Endothelial cell (in vitro differentiated cells): ENCODE measurements at regions not wholly inside any gene's neighbourhood (a gene's known extent, or its start where the extent isn't known, plus 50 kb on each side); places are given as distances from the start of the nearest gene placed in this dataset.

Experiments used
- DNase-seq: peaks from one replicate; pipeline ENCODE4 v3.0.0; 2021; ENCODE audit warnings: low spot score
- H3K27ac Mint-ChIP-seq: one replicate; pipeline ENCODE4 v1.8.0; 2021; ENCODE audit warnings: mixed read lengths, inconsistent platforms; ENCODE audit not compliant: unreplicated experiment
- H3K27me3 Mint-ChIP-seq: one replicate; pipeline ENCODE4 v1.8.0; 2021; ENCODE audit warnings: mild to moderate bottlenecking, moderate library complexity, mixed read lengths, inconsistent platforms; ENCODE audit not compliant: unreplicated experiment
- H3K36me3 Mint-ChIP-seq: one replicate; pipeline ENCODE4 v1.8.0; 2021; ENCODE audit warnings: mild to moderate bottlenecking, low read depth, mixed read lengths, inconsistent platforms; ENCODE audit not compliant: unreplicated experiment
- H3K4me1 Mint-ChIP-seq: one replicate; pipeline ENCODE4 v1.8.0; 2021; ENCODE audit warnings: mild to moderate bottlenecking, mixed read lengths, inconsistent platforms; ENCODE audit not compliant: unreplicated experiment
- H3K4me3 Mint-ChIP-seq: one replicate; pipeline ENCODE4 v1.8.0; 2021; ENCODE audit warnings: mild to moderate bottlenecking, mixed read lengths, inconsistent platforms; ENCODE audit not compliant: unreplicated experiment
- H3K9me3 Mint-ChIP-seq: one replicate; pipeline ENCODE4 v1.8.0; 2021; ENCODE audit warnings: mixed read lengths, inconsistent platforms; ENCODE audit not compliant: unreplicated experiment
- CTCF ChIP-seq: fragments of 200-600 bp; sonication (generic); IDR thresholded peaks from one replicate; pipeline ENCODE4 v1.5.0; 2021; ENCODE audit warnings: antibody characterized with exemption; ENCODE audit not compliant: unreplicated experiment

- Mint-ChIP-seq H3K4me1 (peaks cover 17% of the 10 kb centered on the region), H3K4me3 (no peak overlapping the region), H3K9me3 (no peaks in the 10 kb centered on the region), H3K36me3 (no peaks in the 10 kb centered on the region), H3K27me3 (no peaks in the 10 kb centered on the region), H3K27ac (peak overlapping the region; percentile 42)
- TF ChIP-seq CTCF: no peak
- DNase-seq: no peak
Measured at GRCh38 chr6:93165850-93166430, 253.4 kb downstream of the EPHA7 start.

- no peak overlapping the region for H3K4me3 Mint-ChIP-seq
- no peaks in the 10 kb centered on the region for H3K27me3 Mint-ChIP-seq
- TF ChIP-seq CTCF: no peak
Measured at GRCh38 chr6:93164781-93165180, 254.6 kb downstream of the EPHA7 start.

GRCh38 chr6:93163146-93163545 is 256.2 kb downstream of the EPHA7 start:
- Mint-ChIP-seq H3K27me3 (no peaks in the 10 kb centered on the region), H3K27ac (no peak overlapping the region), H3K4me3 (no peak overlapping the region), H3K9me3 (no peaks in the 10 kb centered on the region), H3K36me3 (no peaks in the 10 kb centered on the region), H3K4me1 (peaks cover 17% of the 10 kb centered on the region)
- no peak for DNase-seq
- no peak for TF ChIP-seq CTCF

More at GRCh38 chr6:93164781-93165180, 254.6 kb downstream of the EPHA7 start:
- Mint-ChIP-seq H3K4me1 (peaks cover 17% of the 10 kb centered on the region), H3K27ac (no peak overlapping the region), H3K9me3 (no peaks in the 10 kb centered on the region), H3K36me3 (no peaks in the 10 kb centered on the region)
- DNase-seq: no peak

- Mint-ChIP-seq H3K27me3 (no peaks in the 10 kb centered on the region), H3K27ac (no peak overlapping the region), H3K9me3 (no peaks in the 10 kb centered on the region), H3K4me3 (no peak overlapping the region), H3K4me1 (peaks cover 3% of the 10 kb centered on the region), H3K36me3 (no peaks in the 10 kb centered on the region)
- DNase-seq: no peak
- TF ChIP-seq CTCF: no peak
Measured at GRCh38 chr6:93139408-93140081, 279.8 kb downstream of the EPHA7 start.

GRCh38 chr6:93136111-93136510 is 283.2 kb downstream of the EPHA7 start:
- Mint-ChIP-seq H3K27ac (no peak overlapping the region), H3K27me3 (no peaks in the 10 kb centered on the region), H3K36me3 (no peaks in the 10 kb centered on the region), H3K4me1 (peaks cover 3% of the 10 kb centered on the region), H3K9me3 (no peaks in the 10 kb centered on the region), H3K4me3 (no peak overlapping the region)
- DNase-seq: no peak
- no peak for TF ChIP-seq CTCF
